Testis (tissue), 2 donors: ENCODE measurements at regions not wholly inside any gene's neighbourhood (a gene's known extent, or its start where the extent isn't known, plus 50 kb on each side); places are given as distances from the start of the nearest gene placed in this dataset.

Experiments
- DNase-seq: peaks from one replicate; pipeline ENCODE4 v3.0.0-alpha.2; 2019
- H3K27ac ChIP-seq, 2 donors: fragments of 200-600 bp; sonication (generic); one replicate each; pipeline ENCODE4 v1.5.1; 2019
- H3K27me3 ChIP-seq: fragments of 200-600 bp; sonication (generic); one replicate; pipeline ENCODE4 v1.5.1; 2019
- H3K36me3 ChIP-seq: fragments of 200-600 bp; sonication (generic); one replicate; pipeline ENCODE4 v1.5.1; 2017; ENCODE audit warnings: low read depth; ENCODE audit errors: missing control alignments
- H3K4me1 ChIP-seq: fragments of 200-600 bp; sonication (generic); one replicate; pipeline ENCODE4 v1.5.1; 2019
- H3K4me3 ChIP-seq, 2 donors: fragments of 200-600 bp; sonication (generic); one replicate each; pipeline ENCODE4 v1.5.1; 2017 to 2019
- H3K9me3 ChIP-seq: fragments of 200-600 bp; sonication (generic); one replicate; pipeline ENCODE4 v1.5.1; 2017
- CTCF ChIP-seq, 3 experiments: fragments of 450-650 bp in 2 of 3; fragments of 200-600 bp in 1 of 3; sonication (generic) in 1 of 3; IDR thresholded peaks; one replicate each; pipeline ENCODE4 v1.5.1; 2016 to 2019; ENCODE audit warnings: antibody characterized with exemption in 3 of 3, mild to moderate bottlenecking in 2 of 3, moderate library complexity in 1 of 3
- POLR2A ChIP-seq: fragments of 450-650 bp; IDR thresholded peaks from one replicate; pipeline ENCODE4 v1.6.1; 2017; ENCODE audit warnings: antibody characterized with exemption, mild to moderate bottlenecking, moderate library complexity
- WGBS, 2 donors: methylation state at CpG; one replicate each; pipeline ENCODE4 v1.1.5; 2018; 5-methylcytosine and 5-hydroxymethylcytosine counted together
- intact Hi-C: fragments of 100-400 bp; cut with DNase I; formaldehyde crosslinking; loops from one replicate; pipeline ENCODE4 v1.15.1; 2023; ENCODE audit warnings: low total_unique reads

- DNase-seq: no peak
- Histone ChIP-seq H3K36me3 (no peaks in the 10 kb centered on the region), H3K4me3 (no peak overlapping the region), H3K4me1 (peaks cover 5% of the 10 kb centered on the region), H3K9me3 (no peaks in the 10 kb centered on the region), H3K27me3 (no peaks in the 10 kb centered on the region), H3K27ac (no peak overlapping the region)
- TF ChIP-seq CTCF (IDR thresholded peaks at IDR 0.05) (no peak), POLR2A (no peak)
- intact Hi-C loops: no loop called here
- 94 to 95% methylated on average over 4 of the region's 4 CpGs for WGBS, 2 donors
These were observed 995.1 kb downstream of the BRD1 start for GRCh38 chr22:48832592-48832991.

GRCh38 chr22:48829908-48830307, 997.8 kb downstream of the BRD1 start:
- TF ChIP-seq POLR2A (no peak), CTCF (IDR thresholded peaks at IDR 0.05) (no peak)
- Histone ChIP-seq H3K4me3 (no peak overlapping the region), H3K27ac (no peak overlapping the region), H3K4me1 (no peaks in the 10 kb centered on the region), H3K27me3 (no peaks in the 10 kb centered on the region), H3K36me3 (no peaks in the 10 kb centered on the region), H3K9me3 (no peaks in the 10 kb centered on the region)
- WGBS, 2 donors: 77 to 98% methylated on average over 6 of the region's 6 CpGs
- no peak for DNase-seq
- intact Hi-C loops: no loop called here

- no peaks in the 10 kb centered on the region for H3K9me3 ChIP-seq
- intact Hi-C loops: no loop called here
- no peaks in the 10 kb centered on the region for H3K27me3 ChIP-seq
- TF ChIP-seq POLR2A: no peak
- no peak for TF ChIP-seq CTCF (IDR thresholded peaks at IDR 0.05)
- no peaks in the 10 kb centered on the region for H3K4me1 ChIP-seq
- DNase-seq: no peak
- WGBS, 2 donors: 91% methylated on average over 5 of the region's 5 CpGs; no CpG with 5 or more reads in 1 of the 2 donors
- no peaks in the 10 kb centered on the region for H3K36me3 ChIP-seq
- H3K4me3 ChIP-seq: no peak overlapping the region
- H3K27ac ChIP-seq: no peak overlapping the region
These were observed 999.0 kb downstream of the BRD1 start for GRCh38 chr22:48828688-48829087.

- Histone ChIP-seq H3K4me3 (no peak overlapping the region), H3K27me3 (no peaks in the 10 kb centered on the region), H3K36me3 (no peaks in the 10 kb centered on the region), H3K9me3 (no peaks in the 10 kb centered on the region), H3K27ac (no peak overlapping the region), H3K4me1 (no peaks in the 10 kb centered on the region)
- DNase-seq: no peak
- TF ChIP-seq CTCF (IDR thresholded peaks at IDR 0.05): no peak
- no peak for TF ChIP-seq POLR2A
- intact Hi-C loops: no loop called here
- WGBS, 2 donors: 53 to 77% methylated on average over 13 to 18 of the region's 18 CpGs
These were observed 999.6 kb downstream of the BRD1 start for GRCh38 chr22:48827904-48828555.

- Histone ChIP-seq H3K27ac (no peak overlapping the region), H3K27me3 (no peaks in the 10 kb centered on the region), H3K36me3 (no peaks in the 10 kb centered on the region), H3K4me1 (no peaks in the 10 kb centered on the region), H3K4me3 (no peak overlapping the region), H3K9me3 (no peaks in the 10 kb centered on the region)
- 43 to 63% methylated on average over 18 of the region's 18 CpGs for WGBS, 2 donors
- DNase-seq: no peak
- TF ChIP-seq POLR2A (no peak), CTCF (IDR thresholded peaks at IDR 0.05) (no peak)
- intact Hi-C loops: no loop called here
These were observed 1000.3 kb downstream of the BRD1 start for GRCh38 chr22:48827268-48827846.
